ENCODE measurements at regions not wholly inside any gene's neighbourhood (a gene's known extent, or its start where the extent isn't known, plus 50 kb on each side); places are given as distances from the start of the nearest gene placed in this dataset.

DNA sequence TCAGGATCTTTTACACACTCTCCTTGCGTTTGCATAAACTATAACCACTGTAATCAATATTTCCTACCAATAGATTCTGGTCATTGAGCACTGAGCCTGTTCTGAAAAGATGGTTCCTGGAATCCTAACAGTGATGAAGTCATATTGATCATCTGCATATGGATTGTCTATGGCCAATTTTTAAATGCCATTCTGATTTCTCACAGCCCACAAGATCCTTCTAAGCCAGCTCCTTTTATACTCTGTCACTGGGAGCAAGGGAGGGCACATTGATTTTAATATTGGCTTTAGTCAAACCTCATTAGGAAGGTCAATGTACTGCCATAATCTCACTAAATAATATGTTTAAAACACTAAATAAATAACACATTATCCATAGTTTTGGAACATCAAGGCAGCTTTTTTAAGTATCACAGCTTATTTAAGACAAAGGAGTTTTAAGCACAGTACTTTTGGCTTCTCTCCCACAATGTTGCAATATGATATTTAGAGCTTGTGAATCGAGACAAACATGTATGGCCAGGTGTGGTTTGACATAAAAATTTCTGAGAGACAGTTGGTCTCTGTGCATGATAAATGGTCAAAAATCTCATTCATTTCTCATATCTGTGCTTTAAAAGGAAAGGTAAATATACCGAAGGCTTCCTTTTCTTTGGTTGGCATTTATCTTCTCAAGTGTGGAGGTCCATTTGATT lies 267.3 kb downstream of the MTX2 start:
- no peak for TF ChIP-seq POLR2A (IDR thresholded peaks at IDR 0.05; ENCODE audit: low read depth, low read length)
- no peak for TF ChIP-seq SPI1 (IDR thresholded peaks at IDR 0.05; ENCODE audit: low read depth, low read length)
- no peak for TF ChIP-seq POLR2AphosphoS5 (IDR thresholded peaks at IDR 0.05; ENCODE audit: low read depth, low read length)

Measured in GM12891 (cell line).